ENCODE measurements at regions not wholly inside any gene's neighbourhood (a gene's known extent, or its start where the extent isn't known, plus 50 kb on each side); places are given as distances from the start of the nearest gene placed in this dataset.

- TF ChIP-seq POLR2A (IDR thresholded peaks at IDR 0.05), result no peak
- no peak for TF ChIP-seq CTCF (IDR thresholded peaks at IDR 0.05)
- H3K27ac ChIP-seq, result no peak overlapping the region
- no peak overlapping the region for H3K4me3 ChIP-seq
- H3K9me3 ChIP-seq, result no peaks in the 10 kb centered on the region
- 90 to 93% methylated on average over 3 of the region's 3 CpGs for WGBS, 2 donors
- no peaks in the 10 kb centered on the region for H3K36me3 ChIP-seq (ENCODE audit: low read depth, missing control alignments)
- DNase-seq, result no peak
- intact Hi-C loops (cut with DNase I; ENCODE audit: low total_unique reads), result no loop called here
- H3K4me1 ChIP-seq, result no peaks in the 10 kb centered on the region
- no peaks in the 10 kb centered on the region for H3K27me3 ChIP-seq
Measured at GRCh38 chr3:194888916-194889315, 203.2 kb downstream of the FAM43A start.

GRCh38 chr3:194890091-194890490 is 204.4 kb downstream of the FAM43A start:
- H3K27me3 ChIP-seq, result no peaks in the 10 kb centered on the region

DNA sequence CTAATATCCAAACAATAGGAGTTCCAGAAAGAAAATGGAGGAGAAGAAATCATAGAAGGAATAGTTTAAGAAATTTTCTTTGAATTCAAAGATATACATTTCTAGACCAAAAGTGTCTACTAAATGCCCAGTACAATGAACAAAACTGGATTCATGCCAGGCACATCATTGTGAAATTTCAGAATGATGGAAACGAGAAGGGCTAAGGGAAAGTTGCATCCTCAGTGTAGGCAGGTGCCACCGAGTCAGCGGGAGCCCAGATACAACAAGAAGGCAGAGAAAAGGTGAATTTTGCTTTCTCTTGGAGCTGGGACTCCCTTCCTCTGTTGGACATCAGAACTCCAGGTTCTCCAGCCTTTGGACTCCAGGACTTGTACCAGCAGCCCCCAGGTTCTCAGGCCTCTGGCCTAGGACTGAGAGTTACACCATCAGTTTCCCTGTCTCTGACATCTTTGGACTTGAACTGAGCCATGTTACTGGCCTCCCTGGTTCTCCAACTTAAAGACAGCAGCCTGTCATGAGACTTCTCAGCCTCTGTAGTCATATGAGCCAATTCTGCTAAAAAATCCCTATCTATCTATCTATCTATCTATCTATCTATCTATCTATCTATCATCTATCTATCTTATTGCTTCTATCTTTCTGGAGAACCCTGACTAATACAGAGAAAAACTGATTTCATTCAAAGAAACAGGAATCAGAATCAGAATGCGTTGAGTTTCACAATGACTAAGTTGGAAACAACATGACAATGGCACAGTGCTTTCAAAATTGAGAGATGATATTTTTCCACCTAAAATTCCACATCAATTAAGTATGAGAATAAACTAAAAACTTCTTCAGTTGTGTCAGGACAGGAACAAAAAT is 207.7 kb downstream of the FAM43A start:
- intact Hi-C loops (cut with DNase I; ENCODE audit: low total_unique reads), result no loop called here
- H3K4me3 ChIP-seq, result no peak overlapping the region
- no peaks in the 10 kb centered on the region for H3K27me3 ChIP-seq
- H3K36me3 ChIP-seq (ENCODE audit: low read depth, missing control alignments), result no peaks in the 10 kb centered on the region
- no peaks in the 10 kb centered on the region for H3K4me1 ChIP-seq
- no peak for TF ChIP-seq POLR2A (IDR thresholded peaks at IDR 0.05)
- no peak for TF ChIP-seq CTCF (IDR thresholded peaks at IDR 0.05)
- H3K9me3 ChIP-seq, result no peaks in the 10 kb centered on the region
- no peak overlapping the region for H3K27ac ChIP-seq
- WGBS, 2 donors, result 81 to 89% methylated on average over 4 of the region's 4 CpGs
- no peak for DNase-seq

More at GRCh38 chr3:194890091-194890490, 204.4 kb downstream of the FAM43A start:
- H3K27ac ChIP-seq, result no peak overlapping the region
- no peaks in the 10 kb centered on the region for H3K9me3 ChIP-seq
- intact Hi-C loops (cut with DNase I; ENCODE audit: low total_unique reads), result no loop called here
- no peaks in the 10 kb centered on the region for H3K36me3 ChIP-seq (ENCODE audit: low read depth, missing control alignments)
- H3K4me1 ChIP-seq, result no peaks in the 10 kb centered on the region
- 70 to 71% methylated on average over 6 to 7 of the region's 7 CpGs for WGBS, 2 donors
- no peak for DNase-seq
- H3K4me3 ChIP-seq, result no peak overlapping the region
- TF ChIP-seq POLR2A (IDR thresholded peaks at IDR 0.05) (no peak), CTCF (IDR thresholded peaks at IDR 0.05) (no peak)

- H3K27me3 ChIP-seq, result no peaks in the 10 kb centered on the region
- no peaks in the 10 kb centered on the region for H3K4me1 ChIP-seq
- no peaks in the 10 kb centered on the region for H3K36me3 ChIP-seq (ENCODE audit: low read depth, missing control alignments)
- intact Hi-C loops (cut with DNase I; ENCODE audit: low total_unique reads), result no loop called here
- TF ChIP-seq POLR2A (IDR thresholded peaks at IDR 0.05), result no peak
- no peak for TF ChIP-seq CTCF (IDR thresholded peaks at IDR 0.05)
- H3K9me3 ChIP-seq, result no peaks in the 10 kb centered on the region
- no peak overlapping the region for H3K4me3 ChIP-seq
- DNase-seq, result no peak
- H3K27ac ChIP-seq, result no peak overlapping the region
Measured at GRCh38 chr3:194894538-194894937, 208.9 kb downstream of the FAM43A start.

Data from testis (tissue), 2 donors.